GM10266 (cell line): ENCODE measurements at regions not wholly inside any gene's neighbourhood (a gene's known extent, or its start where the extent isn't known, plus 50 kb on each side); places are given as distances from the start of the nearest gene placed in this dataset.

Source experiments
- DNase-seq: peaks from one replicate; pipeline ENCODE4 v3.0.0; 2012; ENCODE audit errors: extremely low spot score
- CTCF ChIP-seq: IDR thresholded peaks from 2 replicates; pipeline ENCODE4 v1.5.1; 2012; ENCODE audit warnings: mild to moderate bottlenecking, low read depth; ENCODE audit not compliant: control insufficient read depth, insufficient read depth; ENCODE audit errors: missing control alignments

- DNase-seq, result no peak
- no peak for TF ChIP-seq CTCF
These were observed 176.4 kb downstream of the HSD17B3 start for GRCh38 chr9:96125624-96126023.

- DNase-seq, result no peak
- no peak for TF ChIP-seq CTCF
These were observed 179.2 kb downstream of the HSD17B3 start for GRCh38 chr9:96122751-96123150.

- DNase-seq, result no peak
- no peak for TF ChIP-seq CTCF
These were observed 179.7 kb downstream of the HSD17B3 start for GRCh38 chr9:96122282-96122681.

- no peak for DNase-seq
- no peak for TF ChIP-seq CTCF
These were observed 180.8 kb downstream of the HSD17B3 start for GRCh38 chr9:96121136-96121535.

DNA sequence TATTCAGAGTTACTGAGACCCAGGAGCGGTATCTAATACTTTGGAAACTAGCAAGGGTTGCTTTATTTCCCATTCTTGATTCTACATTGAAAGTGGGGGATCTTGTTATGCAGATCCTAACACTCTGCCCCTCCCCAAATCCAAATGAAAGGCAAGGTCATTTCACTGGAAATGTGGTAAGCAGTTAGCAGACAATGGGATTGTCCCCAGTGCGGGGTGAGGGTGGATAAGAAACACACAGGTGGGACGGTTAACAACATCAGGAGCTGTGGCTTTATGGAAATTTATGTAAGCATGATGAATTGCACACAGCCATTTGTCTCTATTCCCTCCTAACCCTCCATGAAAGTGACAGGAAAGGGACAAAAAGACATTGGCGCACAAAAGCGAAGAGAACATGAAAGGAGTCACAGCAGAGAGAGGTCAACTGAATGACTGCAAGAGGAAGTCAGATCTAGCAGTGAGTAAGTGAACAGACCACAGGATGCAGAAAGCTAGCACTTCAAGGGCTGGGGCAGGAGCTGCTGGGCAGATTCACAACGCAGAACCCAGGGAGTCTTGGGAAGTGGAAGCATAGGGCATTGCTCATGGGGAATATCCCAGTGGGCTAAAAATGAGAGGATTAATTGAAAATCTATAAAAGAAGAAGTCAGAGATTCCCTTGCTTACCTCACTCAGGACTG lies 184.4 kb downstream of the HSD17B3 start:
- no peak for DNase-seq
- TF ChIP-seq CTCF, result no peak

GRCh38 chr9:96116275-96117064 lies 185.5 kb downstream of the HSD17B3 start:
- TF ChIP-seq CTCF, result no peak
- no peak for DNase-seq

DNA sequence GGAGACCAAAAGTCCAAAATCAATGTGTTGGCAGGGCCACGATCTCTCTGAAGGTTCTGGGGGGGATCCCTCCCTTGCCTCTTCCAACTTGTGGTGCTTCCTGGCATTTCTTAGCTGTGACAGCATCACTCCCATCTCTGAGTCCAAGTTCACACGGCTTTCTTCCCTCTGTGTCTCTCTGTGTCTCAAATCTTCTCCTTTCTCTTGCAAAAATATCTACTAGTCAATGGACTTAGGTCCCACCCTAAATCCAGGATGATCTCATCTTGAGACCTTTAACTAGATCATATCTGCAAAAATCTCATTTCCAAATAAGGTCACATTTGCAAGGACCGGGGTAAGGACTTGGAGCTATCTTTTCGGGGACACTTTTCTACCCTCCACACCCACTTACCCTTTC lies 186.1 kb downstream of the HSD17B3 start:
- TF ChIP-seq CTCF, result no peak
- DNase-seq, result no peak
